GM21528 (cell line): ENCODE measurements at regions not wholly inside any gene's neighbourhood (a gene's known extent, or its start where the extent isn't known, plus 50 kb on each side); places are given as distances from the start of the nearest gene placed in this dataset.

ENCODE experiments used
- ATAC-seq: cut with Tn5 transposase; IDR thresholded peaks from one replicate; pipeline ENCODE4 v1.9.1; 2021; ENCODE audit warnings: mild to moderate bottlenecking, moderate library complexity; ENCODE audit not compliant: unreplicated experiment, low FRiP score

- ATAC-seq: no peak
Measured at GRCh38 chr3:46114323-46114988, 87.2 kb upstream of the XCR1 start.

GRCh38 chr3:46113608-46114007 is 86.3 kb upstream of the XCR1 start:
- ATAC-seq: no peak

- no peak for ATAC-seq
Measured at GRCh38 chr3:46112984-46113383, 85.7 kb upstream of the XCR1 start.

GRCh38 chr3:46112296-46112695 is 85.0 kb upstream of the XCR1 start:
- ATAC-seq: no peak

GRCh38 chr3:46110701-46111493 is 83.6 kb upstream of the XCR1 start:
- no peak for ATAC-seq

- no peak for ATAC-seq
Measured at GRCh38 chr3:46107682-46108081, 80.4 kb upstream of the XCR1 start.

- ATAC-seq: no peak
Measured at GRCh38 chr3:46105306-46105919, 78.1 kb upstream of the XCR1 start.

- ATAC-seq: no peak
Measured at GRCh38 chr3:46104706-46105105, 77.4 kb upstream of the XCR1 start.

GRCh38 chr3:46102780-46103130 is 75.5 kb upstream of the XCR1 start:
- ATAC-seq: no peak

- ATAC-seq: no peak
Measured at GRCh38 chr3:46102059-46102779, 74.9 kb upstream of the XCR1 start.

GRCh38 chr3:46100812-46101211 is 73.5 kb upstream of the XCR1 start:
- ATAC-seq: no peak

GRCh38 chr3:46098319-46098761 is 71.1 kb upstream of the XCR1 start:
- peak; percentile 45 for ATAC-seq

- peak; percentile 22 for ATAC-seq
Measured at GRCh38 chr3:46097691-46098241, 70.5 kb upstream of the XCR1 start.

- no peak for ATAC-seq
Measured at GRCh38 chr3:46096781-46097180, 69.5 kb upstream of the XCR1 start.

GRCh38 chr3:46096336-46096735 is 69.1 kb upstream of the XCR1 start:
- ATAC-seq: no peak

- peak; percentile 50 for ATAC-seq
Measured at GRCh38 chr3:46095307-46095706, 68.0 kb upstream of the XCR1 start.

- ATAC-seq: no peak
Measured at GRCh38 chr3:46094506-46094905, 67.2 kb upstream of the XCR1 start.

- no peak for ATAC-seq
Measured at GRCh38 chr3:46093966-46094365, 66.7 kb upstream of the XCR1 start.

- no peak for ATAC-seq
Measured at GRCh38 chr3:46093327-46093942, 66.2 kb upstream of the XCR1 start.

GRCh38 chr3:46092702-46093080 is 65.4 kb upstream of the XCR1 start:
- ATAC-seq: peak; percentile 44
